ENCODE measurements at regions not wholly inside any gene's neighbourhood (a gene's known extent, or its start where the extent isn't known, plus 50 kb on each side); places are given as distances from the start of the nearest gene placed in this dataset.
A peak's percentile ranks its signal among the peaks of the same experiment; 100 is the strongest.

DNA sequence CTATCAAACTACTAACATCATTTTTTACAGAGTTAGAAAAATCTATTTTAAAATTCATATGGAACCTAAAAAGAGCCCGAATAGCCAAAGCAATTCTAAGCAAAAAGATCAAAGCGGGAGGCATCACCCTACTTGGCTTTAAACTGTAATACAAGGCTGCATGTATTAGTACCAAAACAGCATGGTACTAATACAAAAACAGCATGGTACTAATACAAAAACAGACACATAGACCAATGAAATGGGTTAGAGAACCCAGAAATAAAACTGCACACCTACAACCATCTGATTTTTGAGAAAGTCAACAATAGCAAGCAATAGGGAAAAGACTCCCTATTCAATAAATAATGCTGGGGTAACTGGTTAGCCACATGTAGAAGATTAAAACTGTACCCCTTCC lies 640.7 kb downstream of the IRS1 start:
- H3K4me3 ChIP-seq (ENCODE audit: low read length): no peak overlapping the region
- H3K9ac ChIP-seq (ENCODE audit: low read length): no peak overlapping the region
- H3K27me3 ChIP-seq (ENCODE audit: control insufficient read depth, insufficient read depth, low read length): no peaks in the 10 kb centered on the region
- H3K27ac ChIP-seq (ENCODE audit: low read length): peak overlapping the region; percentile 63
- no peaks in the 10 kb centered on the region for H3K36me3 ChIP-seq (ENCODE audit: control insufficient read depth, low read depth, low read length)
- H3K4me1 ChIP-seq (ENCODE audit: control insufficient read depth, low read depth, low read length): peaks cover 28% of the 10 kb centered on the region
- no peaks in the 10 kb centered on the region for H3K9me3 ChIP-seq (ENCODE audit: control insufficient read depth, low read depth, low read length)

- Histone ChIP-seq H3K9me3 (ENCODE audit: control insufficient read depth, low read depth, low read length) (no peaks in the 10 kb centered on the region), H3K36me3 (ENCODE audit: control insufficient read depth, low read depth, low read length) (no peaks in the 10 kb centered on the region), H3K4me1 (ENCODE audit: control insufficient read depth, low read depth, low read length) (peaks cover 28% of the 10 kb centered on the region), H3K9ac (ENCODE audit: low read length) (no peak overlapping the region), H3K4me3 (ENCODE audit: low read length) (no peak overlapping the region), H3K27me3 (ENCODE audit: control insufficient read depth, insufficient read depth, low read length) (no peaks in the 10 kb centered on the region), H3K27ac (ENCODE audit: low read length) (no peak overlapping the region)
Observed at GRCh38 chr2:226158229-226158628, 641.4 kb downstream of the IRS1 start.

DNA sequence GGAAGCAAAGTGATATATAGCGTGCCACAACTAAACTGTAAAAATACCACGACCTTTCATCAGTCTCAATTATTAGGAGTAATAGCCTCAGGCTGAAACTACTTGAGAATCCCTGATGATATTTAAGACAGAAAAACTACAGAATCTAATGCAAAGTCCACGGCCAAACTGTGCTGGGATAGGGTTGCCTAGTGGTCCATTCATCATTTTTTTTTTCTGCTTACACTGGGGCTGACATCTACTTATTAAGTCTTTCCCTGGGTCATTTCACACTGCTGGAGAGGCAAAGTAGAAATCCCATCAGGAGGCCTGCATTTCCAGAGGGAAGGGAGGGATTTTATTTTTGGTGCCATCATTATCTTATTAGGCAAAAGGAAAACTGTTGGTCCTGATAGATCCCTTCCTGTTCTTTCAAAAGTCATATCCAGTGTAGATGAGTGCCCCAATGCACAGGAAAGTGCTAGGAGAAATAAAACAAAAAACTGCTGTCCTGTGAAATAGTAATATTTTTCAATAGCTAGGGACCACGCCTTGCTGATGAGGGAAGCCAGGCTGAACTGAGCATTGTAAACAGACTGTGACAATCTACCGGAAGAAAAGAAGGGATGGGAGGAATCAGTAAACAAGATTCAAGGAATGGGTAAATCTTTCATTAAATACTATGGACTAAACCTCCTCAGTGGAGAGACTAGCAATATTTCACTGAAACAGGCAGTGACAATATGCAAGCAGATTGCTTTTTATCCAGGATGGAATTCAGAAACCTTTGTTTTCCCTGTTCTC lies 644.3 kb downstream of the IRS1 start:
- H3K36me3 ChIP-seq (ENCODE audit: control insufficient read depth, low read depth, low read length): no peaks in the 10 kb centered on the region
- H3K4me1 ChIP-seq (ENCODE audit: control insufficient read depth, low read depth, low read length): peaks cover 27% of the 10 kb centered on the region
- no peaks in the 10 kb centered on the region for H3K9me3 ChIP-seq (ENCODE audit: control insufficient read depth, low read depth, low read length)
- H3K27ac ChIP-seq (ENCODE audit: low read length): no peak overlapping the region
- H3K27me3 ChIP-seq (ENCODE audit: control insufficient read depth, insufficient read depth, low read length): no peaks in the 10 kb centered on the region
- no peak overlapping the region for H3K4me3 ChIP-seq (ENCODE audit: low read length)
- H3K9ac ChIP-seq (ENCODE audit: low read length): no peak overlapping the region

- no peaks in the 10 kb centered on the region for H3K27me3 ChIP-seq (ENCODE audit: control insufficient read depth, insufficient read depth, low read length)
- H3K9ac ChIP-seq (ENCODE audit: low read length): no peak overlapping the region
- peaks cover 21% of the 10 kb centered on the region for H3K4me1 ChIP-seq (ENCODE audit: control insufficient read depth, low read depth, low read length)
- no peak overlapping the region for H3K27ac ChIP-seq (ENCODE audit: low read length)
- H3K4me3 ChIP-seq (ENCODE audit: low read length): no peak overlapping the region
- H3K36me3 ChIP-seq (ENCODE audit: control insufficient read depth, low read depth, low read length): no peaks in the 10 kb centered on the region
- no peaks in the 10 kb centered on the region for H3K9me3 ChIP-seq (ENCODE audit: control insufficient read depth, low read depth, low read length)
Observed at GRCh38 chr2:226154610-226155009, 645.0 kb downstream of the IRS1 start.

- H3K4me3 ChIP-seq (ENCODE audit: low read length): no peak overlapping the region
- peaks cover 10% of the 10 kb centered on the region for H3K4me1 ChIP-seq (ENCODE audit: control insufficient read depth, low read depth, low read length)
- H3K27ac ChIP-seq (ENCODE audit: low read length): no peak overlapping the region
- H3K9me3 ChIP-seq (ENCODE audit: control insufficient read depth, low read depth, low read length): no peaks in the 10 kb centered on the region
- H3K27me3 ChIP-seq (ENCODE audit: control insufficient read depth, insufficient read depth, low read length): no peaks in the 10 kb centered on the region
- H3K36me3 ChIP-seq (ENCODE audit: control insufficient read depth, low read depth, low read length): no peaks in the 10 kb centered on the region
- no peak overlapping the region for H3K9ac ChIP-seq (ENCODE audit: low read length)
Observed at GRCh38 chr2:226153553-226153952, 646.1 kb downstream of the IRS1 start.

- Histone ChIP-seq H3K4me1 (ENCODE audit: control insufficient read depth, low read depth, low read length) (no peaks in the 10 kb centered on the region), H3K4me3 (ENCODE audit: low read length) (no peak overlapping the region), H3K9me3 (ENCODE audit: control insufficient read depth, low read depth, low read length) (no peaks in the 10 kb centered on the region), H3K36me3 (ENCODE audit: control insufficient read depth, low read depth, low read length) (no peaks in the 10 kb centered on the region), H3K27me3 (ENCODE audit: control insufficient read depth, insufficient read depth, low read length) (no peaks in the 10 kb centered on the region), H3K9ac (ENCODE audit: low read length) (no peak overlapping the region), H3K27ac (ENCODE audit: low read length) (no peak overlapping the region)
Observed at GRCh38 chr2:226151157-226151556, 648.5 kb downstream of the IRS1 start.

GRCh38 chr2:226143091-226143490 lies 656.5 kb downstream of the IRS1 start:
- no peak overlapping the region for H3K9ac ChIP-seq (ENCODE audit: low read length)

GRCh38 chr2:226142463-226142862 lies 657.2 kb downstream of the IRS1 start:
- Histone ChIP-seq H3K4me3 (ENCODE audit: low read length) (no peak overlapping the region), H3K27ac (ENCODE audit: low read length) (no peak overlapping the region), H3K27me3 (ENCODE audit: control insufficient read depth, insufficient read depth, low read length) (no peaks in the 10 kb centered on the region), H3K36me3 (ENCODE audit: control insufficient read depth, low read depth, low read length) (no peaks in the 10 kb centered on the region), H3K9ac (ENCODE audit: low read length) (no peak overlapping the region), H3K4me1 (ENCODE audit: control insufficient read depth, low read depth, low read length) (no peaks in the 10 kb centered on the region), H3K9me3 (ENCODE audit: control insufficient read depth, low read depth, low read length) (no peaks in the 10 kb centered on the region)

More at GRCh38 chr2:226143091-226143490, 656.5 kb downstream of the IRS1 start:
- Histone ChIP-seq H3K4me3 (ENCODE audit: low read length) (no peak overlapping the region), H3K9me3 (ENCODE audit: control insufficient read depth, low read depth, low read length) (no peaks in the 10 kb centered on the region), H3K27me3 (ENCODE audit: control insufficient read depth, insufficient read depth, low read length) (no peaks in the 10 kb centered on the region), H3K36me3 (ENCODE audit: control insufficient read depth, low read depth, low read length) (no peaks in the 10 kb centered on the region), H3K27ac (ENCODE audit: low read length) (no peak overlapping the region), H3K4me1 (ENCODE audit: control insufficient read depth, low read depth, low read length) (no peaks in the 10 kb centered on the region)

GRCh38 chr2:226140594-226140993 lies 659.0 kb downstream of the IRS1 start:
- Histone ChIP-seq H3K4me3 (ENCODE audit: low read length) (no peak overlapping the region), H3K36me3 (ENCODE audit: control insufficient read depth, low read depth, low read length) (no peaks in the 10 kb centered on the region), H3K9ac (ENCODE audit: low read length) (no peak overlapping the region), H3K27ac (ENCODE audit: low read length) (no peak overlapping the region), H3K9me3 (ENCODE audit: control insufficient read depth, low read depth, low read length) (no peaks in the 10 kb centered on the region), H3K27me3 (ENCODE audit: control insufficient read depth, insufficient read depth, low read length) (no peaks in the 10 kb centered on the region), H3K4me1 (ENCODE audit: control insufficient read depth, low read depth, low read length) (no peaks in the 10 kb centered on the region)

DNA sequence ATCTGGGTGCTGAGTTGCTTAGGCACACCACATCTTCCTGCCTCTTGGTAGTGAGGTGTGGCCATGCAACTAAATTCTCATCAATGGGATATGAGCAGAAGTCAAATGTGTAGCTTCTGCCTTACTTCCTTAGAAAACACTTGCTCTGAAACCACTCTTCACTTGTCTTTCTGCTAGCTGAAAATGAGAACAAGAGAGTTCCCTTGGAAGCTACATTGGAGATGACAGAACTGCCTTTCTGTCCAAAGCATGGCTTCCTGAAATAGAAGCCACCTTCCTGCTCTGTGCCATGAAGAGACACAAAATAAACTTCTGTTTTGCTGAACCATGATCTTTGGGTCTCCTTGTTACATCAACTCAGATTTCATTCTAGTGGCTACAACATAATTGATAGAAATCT lies 659.9 kb downstream of the IRS1 start:
- Histone ChIP-seq H3K9ac (ENCODE audit: low read length) (no peak overlapping the region), H3K4me3 (ENCODE audit: low read length) (no peak overlapping the region), H3K27me3 (ENCODE audit: control insufficient read depth, insufficient read depth, low read length) (no peaks in the 10 kb centered on the region), H3K4me1 (ENCODE audit: control insufficient read depth, low read depth, low read length) (no peaks in the 10 kb centered on the region), H3K9me3 (ENCODE audit: control insufficient read depth, low read depth, low read length) (no peaks in the 10 kb centered on the region), H3K27ac (ENCODE audit: low read length) (no peak overlapping the region), H3K36me3 (ENCODE audit: control insufficient read depth, low read depth, low read length) (no peaks in the 10 kb centered on the region)

DNA sequence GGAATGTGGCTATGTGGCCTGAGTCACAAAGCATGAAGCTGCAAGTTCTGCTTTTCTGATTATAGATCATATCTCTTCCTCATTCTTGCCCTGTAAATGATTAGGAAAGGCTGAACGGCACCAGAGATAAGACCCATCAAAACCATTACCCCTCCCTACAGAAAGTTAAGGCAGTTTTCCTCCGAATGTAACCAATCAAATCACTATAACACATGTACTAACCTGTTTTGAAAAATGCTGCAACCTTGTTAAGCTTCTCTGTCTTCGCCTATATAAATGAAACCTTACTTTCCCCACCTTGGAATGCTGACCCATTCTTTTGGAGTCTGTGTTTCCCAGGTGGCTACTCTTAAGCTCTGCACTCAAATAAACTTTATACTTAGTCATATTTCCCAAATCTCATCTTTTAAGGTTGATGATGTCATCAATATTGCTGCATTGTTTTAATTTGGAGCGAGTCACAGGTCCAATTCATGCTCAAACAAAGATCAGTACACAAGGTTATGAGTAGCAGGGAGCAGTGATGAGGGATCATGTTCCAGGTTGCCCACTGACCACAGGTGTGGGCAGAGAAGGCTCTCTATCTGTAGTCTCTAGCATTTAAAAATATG lies 662.3 kb downstream of the IRS1 start:
- Histone ChIP-seq H3K27ac (ENCODE audit: low read length) (no peak overlapping the region), H3K9ac (ENCODE audit: low read length) (no peak overlapping the region), H3K4me1 (ENCODE audit: control insufficient read depth, low read depth, low read length) (peaks cover 7% of the 10 kb centered on the region), H3K9me3 (ENCODE audit: control insufficient read depth, low read depth, low read length) (no peaks in the 10 kb centered on the region), H3K4me3 (ENCODE audit: low read length) (no peak overlapping the region), H3K36me3 (ENCODE audit: control insufficient read depth, low read depth, low read length) (no peaks in the 10 kb centered on the region), H3K27me3 (ENCODE audit: control insufficient read depth, insufficient read depth, low read length) (no peaks in the 10 kb centered on the region)

DNA sequence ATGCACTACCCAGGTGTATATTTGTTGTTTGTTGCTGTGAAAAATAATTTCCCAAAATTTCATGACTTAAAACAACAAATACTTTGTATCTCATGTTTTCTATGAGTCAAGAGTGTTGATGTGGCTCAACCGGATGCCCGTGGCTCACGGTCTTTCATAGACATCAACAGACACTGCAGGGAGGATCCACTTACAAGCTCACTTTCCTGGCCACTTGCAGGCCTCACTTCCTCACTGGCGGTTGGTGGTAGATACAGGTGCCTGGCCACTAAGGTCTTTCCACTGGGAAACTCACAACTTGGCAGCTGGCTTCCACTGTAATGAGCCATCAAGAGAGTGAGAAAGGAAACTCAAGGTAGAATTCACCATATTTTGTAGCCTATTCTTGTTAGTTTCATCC lies 662.9 kb downstream of the IRS1 start:
- no peak overlapping the region for H3K9ac ChIP-seq (ENCODE audit: low read length)
- no peaks in the 10 kb centered on the region for H3K27me3 ChIP-seq (ENCODE audit: control insufficient read depth, insufficient read depth, low read length)
- no peaks in the 10 kb centered on the region for H3K36me3 ChIP-seq (ENCODE audit: control insufficient read depth, low read depth, low read length)
- H3K4me1 ChIP-seq (ENCODE audit: control insufficient read depth, low read depth, low read length): peaks cover 7% of the 10 kb centered on the region
- no peak overlapping the region for H3K27ac ChIP-seq (ENCODE audit: low read length)
- H3K9me3 ChIP-seq (ENCODE audit: control insufficient read depth, low read depth, low read length): no peaks in the 10 kb centered on the region
- no peak overlapping the region for H3K4me3 ChIP-seq (ENCODE audit: low read length)
